PC-9 (cell line): ENCODE measurements at regions not wholly inside any gene's neighbourhood (a gene's known extent, or its start where the extent isn't known, plus 50 kb on each side); places are given as distances from the start of the nearest gene placed in this dataset.

ENCODE experiments used
- EZH2 ChIP-seq: fragments of 200-600 bp; sonication (generic); IDR thresholded peaks from 2 replicates; pipeline ENCODE4 v1.8.0; 2017; ENCODE audit warnings: antibody characterized with exemption, low read depth
- TF ChIP-seq, protein P1 (sequence below): fragments of 200-600 bp; sonication (generic); conservative IDR thresholded peaks from 2 replicates; pipeline ENCODE4 v1.6.1; 2017; ENCODE audit warnings: mixed run types, antibody characterized with exemption, mild to moderate bottlenecking, moderate library complexity

DNA sequence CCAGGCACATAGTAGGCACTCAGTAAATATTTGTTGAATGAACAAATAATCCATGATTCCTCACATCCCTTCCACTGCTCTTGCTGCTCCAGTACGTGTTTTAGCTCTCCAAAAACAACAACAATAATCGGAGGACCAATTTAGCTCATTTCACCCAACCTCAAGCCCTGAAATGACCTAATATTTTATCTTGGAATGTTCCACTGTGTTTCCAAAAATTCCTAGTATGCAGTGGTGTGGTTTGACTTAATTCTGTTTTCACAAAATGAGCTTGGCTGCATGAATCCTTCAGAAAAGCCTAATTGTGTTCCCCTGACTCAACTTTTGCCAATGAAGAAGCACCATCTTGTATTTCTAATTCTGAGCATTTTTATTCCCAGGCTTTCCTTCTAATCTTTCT is 168.0 kb upstream of the PHACTR1 start:
- TF ChIP-seq, protein P1, sequence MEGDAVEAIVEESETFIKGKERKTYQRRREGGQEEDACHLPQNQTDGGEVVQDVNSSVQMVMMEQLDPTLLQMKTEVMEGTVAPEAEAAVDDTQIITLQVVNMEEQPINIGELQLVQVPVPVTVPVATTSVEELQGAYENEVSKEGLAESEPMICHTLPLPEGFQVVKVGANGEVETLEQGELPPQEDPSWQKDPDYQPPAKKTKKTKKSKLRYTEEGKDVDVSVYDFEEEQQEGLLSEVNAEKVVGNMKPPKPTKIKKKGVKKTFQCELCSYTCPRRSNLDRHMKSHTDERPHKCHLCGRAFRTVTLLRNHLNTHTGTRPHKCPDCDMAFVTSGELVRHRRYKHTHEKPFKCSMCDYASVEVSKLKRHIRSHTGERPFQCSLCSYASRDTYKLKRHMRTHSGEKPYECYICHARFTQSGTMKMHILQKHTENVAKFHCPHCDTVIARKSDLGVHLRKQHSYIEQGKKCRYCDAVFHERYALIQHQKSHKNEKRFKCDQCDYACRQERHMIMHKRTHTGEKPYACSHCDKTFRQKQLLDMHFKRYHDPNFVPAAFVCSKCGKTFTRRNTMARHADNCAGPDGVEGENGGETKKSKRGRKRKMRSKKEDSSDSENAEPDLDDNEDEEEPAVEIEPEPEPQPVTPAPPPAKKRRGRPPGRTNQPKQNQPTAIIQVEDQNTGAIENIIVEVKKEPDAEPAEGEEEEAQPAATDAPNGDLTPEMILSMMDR = no peak
- no peak for TF ChIP-seq EZH2
